ENCODE measurements at regions not wholly inside any gene's neighbourhood (a gene's known extent, or its start where the extent isn't known, plus 50 kb on each side); places are given as distances from the start of the nearest gene placed in this dataset.

- Mint-ChIP-seq H3K27ac (no peak overlapping the region), H3K4me1 (no peaks in the 10 kb centered on the region), H3K27me3 (ENCODE audit: low read depth) (peaks cover 73% of the 10 kb centered on the region), H3K4me3 (no peak overlapping the region), H3K36me3 (no peaks in the 10 kb centered on the region), H3K9me3 (peaks cover 16% of the 10 kb centered on the region)
- TF ChIP-seq CTCF (IDR thresholded peaks at IDR 0.05; ENCODE audit: unreplicated experiment): no peak
- DNase-seq (ENCODE audit: low spot score in 2 of 2, unreplicated experiment in 2 of 2): no peak
Observed at GRCh38 chr5:176711883-176712282, 64.6 kb downstream of the TSPAN17 start.

- H3K36me3 Mint-ChIP-seq: no peaks in the 10 kb centered on the region
- TF ChIP-seq CTCF (IDR thresholded peaks at IDR 0.05; ENCODE audit: unreplicated experiment): no peak
Observed at GRCh38 chr5:176712546-176713304, 65.4 kb downstream of the TSPAN17 start.

DNA sequence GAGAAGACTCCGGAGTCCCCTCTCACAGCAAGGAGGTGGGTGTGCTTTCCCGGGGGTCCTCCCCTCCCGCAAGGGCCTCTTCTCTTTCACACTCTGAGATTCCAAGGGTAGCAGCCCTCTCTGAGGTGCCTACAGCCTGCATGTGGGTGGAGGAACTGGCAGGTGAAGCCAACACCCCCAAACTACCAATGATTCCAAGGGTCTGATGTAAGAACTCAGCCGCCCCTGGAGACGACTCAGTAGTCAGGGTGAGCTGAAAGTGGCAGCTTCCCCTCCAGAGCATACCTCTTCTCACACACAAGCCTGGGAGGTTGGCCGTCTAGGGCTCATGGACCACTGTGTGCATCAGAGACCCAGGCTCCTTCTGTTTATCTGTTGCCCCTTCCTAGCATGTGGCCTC lies 66.1 kb downstream of the TSPAN17 start:
- Mint-ChIP-seq H3K9me3 (peaks cover 16% of the 10 kb centered on the region), H3K36me3 (no peaks in the 10 kb centered on the region), H3K4me1 (no peaks in the 10 kb centered on the region), H3K27ac (no peak overlapping the region), H3K4me3 (no peak overlapping the region), H3K27me3 (ENCODE audit: low read depth) (peaks cover 79% of the 10 kb centered on the region)
- no peak for TF ChIP-seq CTCF (IDR thresholded peaks at IDR 0.05; ENCODE audit: unreplicated experiment)
- no peak for DNase-seq (ENCODE audit: low spot score in 2 of 2, unreplicated experiment in 2 of 2)

More at GRCh38 chr5:176712546-176713304, 65.4 kb downstream of the TSPAN17 start:
- H3K27ac Mint-ChIP-seq: no peak overlapping the region
- H3K27me3 Mint-ChIP-seq (ENCODE audit: low read depth): peaks cover 78% of the 10 kb centered on the region
- no peak overlapping the region for H3K4me3 Mint-ChIP-seq
- DNase-seq (ENCODE audit: low spot score in 2 of 2, unreplicated experiment in 2 of 2): no peak
- H3K9me3 Mint-ChIP-seq: peaks cover 16% of the 10 kb centered on the region
- no peaks in the 10 kb centered on the region for H3K4me1 Mint-ChIP-seq

GRCh38 chr5:176714067-176714466 lies 66.8 kb downstream of the TSPAN17 start:
- Mint-ChIP-seq H3K27ac (no peak overlapping the region), H3K36me3 (no peaks in the 10 kb centered on the region), H3K4me3 (no peak overlapping the region), H3K9me3 (peaks cover 16% of the 10 kb centered on the region), H3K27me3 (ENCODE audit: low read depth) (peaks cover 79% of the 10 kb centered on the region), H3K4me1 (no peaks in the 10 kb centered on the region)
- no peak for DNase-seq (ENCODE audit: low spot score in 2 of 2, unreplicated experiment in 2 of 2)
- no peak for TF ChIP-seq CTCF (IDR thresholded peaks at IDR 0.05; ENCODE audit: unreplicated experiment)

DNA sequence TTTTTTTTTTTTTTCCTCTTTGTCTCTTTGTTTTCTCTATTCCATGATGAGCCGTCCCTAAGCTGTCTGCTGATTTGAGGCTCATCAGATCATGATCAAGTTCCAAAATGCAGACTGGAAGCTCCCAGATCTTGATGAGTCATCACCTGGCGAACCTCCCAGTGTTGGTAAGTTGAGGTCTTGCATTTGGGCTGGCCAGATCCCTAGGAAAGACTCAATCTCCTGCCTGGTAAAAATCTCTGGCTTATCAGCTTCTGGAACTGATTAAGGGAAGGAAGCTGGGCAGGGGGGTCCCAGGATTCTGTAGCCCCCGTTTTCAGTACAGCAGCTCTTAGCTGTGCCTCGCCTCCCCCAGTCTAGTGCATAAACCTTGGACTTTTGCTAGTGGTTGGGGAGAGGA lies 69.0 kb downstream of the TSPAN17 start:
- no peak overlapping the region for H3K27ac Mint-ChIP-seq
- no peak for DNase-seq (ENCODE audit: low spot score in 2 of 2, unreplicated experiment in 2 of 2)
- no peak overlapping the region for H3K4me3 Mint-ChIP-seq
- TF ChIP-seq CTCF (IDR thresholded peaks at IDR 0.05; ENCODE audit: unreplicated experiment): no peak
- no peaks in the 10 kb centered on the region for H3K4me1 Mint-ChIP-seq
- peaks cover 16% of the 10 kb centered on the region for H3K9me3 Mint-ChIP-seq
- H3K36me3 Mint-ChIP-seq: no peaks in the 10 kb centered on the region
- peaks cover 74% of the 10 kb centered on the region for H3K27me3 Mint-ChIP-seq (ENCODE audit: low read depth)

Measured in mesothelial cell of epicardium (in vitro differentiated cells).